Type B pancreatic cell (in vitro differentiated cells): ENCODE measurements at regions not wholly inside any gene's neighbourhood (a gene's known extent, or its start where the extent isn't known, plus 50 kb on each side); places are given as distances from the start of the nearest gene placed in this dataset.

Source experiments
- DNase-seq: peaks from one replicate; pipeline ENCODE4 v3.0.0; 2021; ENCODE audit warnings: mixed read lengths; ENCODE audit not compliant: unreplicated experiment; ENCODE audit errors: extremely low spot score
- H3K27ac Mint-ChIP-seq: 2 replicates; pipeline ENCODE4 v1.8.0; 2021; ENCODE audit warnings: mild to moderate bottlenecking, mixed read lengths
- H3K27me3 Mint-ChIP-seq: 2 replicates; pipeline ENCODE4 v1.8.0; 2021; ENCODE audit warnings: mixed read lengths
- H3K36me3 Mint-ChIP-seq: 2 replicates; pipeline ENCODE4 v1.8.0; 2021; ENCODE audit warnings: mixed read lengths
- H3K4me1 Mint-ChIP-seq: one replicate; pipeline ENCODE4 v1.8.0; 2021; ENCODE audit warnings: mixed read lengths; ENCODE audit not compliant: unreplicated experiment
- H3K4me3 Mint-ChIP-seq: 2 replicates; pipeline ENCODE4 v1.8.0; 2021; ENCODE audit warnings: mild to moderate bottlenecking, mixed read lengths
- H3K9me3 Mint-ChIP-seq: 2 replicates; pipeline ENCODE4 v1.8.0; 2021; ENCODE audit warnings: mixed read lengths
- CTCF ChIP-seq: fragments of 200-600 bp; sonication (generic); conservative IDR thresholded peaks from 2 replicates; pipeline ENCODE4 v1.5.0; 2021; ENCODE audit warnings: antibody characterized with exemption, mild to moderate bottlenecking

GRCh38 chr1:87521452-87521851 is 192.8 kb downstream of the LMO4 start:
- DNase-seq: no peak
- no peak for TF ChIP-seq CTCF
- H3K27ac Mint-ChIP-seq: no peak overlapping the region
- H3K4me1 Mint-ChIP-seq: peaks cover 31% of the 10 kb centered on the region
- no peaks in the 10 kb centered on the region for H3K36me3 Mint-ChIP-seq
- no peaks in the 10 kb centered on the region for H3K9me3 Mint-ChIP-seq
- no peak overlapping the region for H3K4me3 Mint-ChIP-seq
- H3K27me3 Mint-ChIP-seq: no peaks in the 10 kb centered on the region

- no peak for TF ChIP-seq CTCF
- peaks cover 22% of the 10 kb centered on the region for H3K4me1 Mint-ChIP-seq
- H3K27me3 Mint-ChIP-seq: no peaks in the 10 kb centered on the region
- DNase-seq: no peak
- H3K9me3 Mint-ChIP-seq: peaks cover 7% of the 10 kb centered on the region
- no peak overlapping the region for H3K27ac Mint-ChIP-seq
- no peaks in the 10 kb centered on the region for H3K36me3 Mint-ChIP-seq
- H3K4me3 Mint-ChIP-seq: no peak overlapping the region
Measured at GRCh38 chr1:87523466-87523865, 194.8 kb downstream of the LMO4 start.

- H3K27me3 Mint-ChIP-seq: no peaks in the 10 kb centered on the region
- H3K36me3 Mint-ChIP-seq: no peaks in the 10 kb centered on the region
- no peak overlapping the region for H3K27ac Mint-ChIP-seq
- H3K4me1 Mint-ChIP-seq: peaks cover 22% of the 10 kb centered on the region
- no peak for DNase-seq
- TF ChIP-seq CTCF: no peak
- peaks cover 9% of the 10 kb centered on the region for H3K9me3 Mint-ChIP-seq
- H3K4me3 Mint-ChIP-seq: peak overlapping the region; percentile 14
Measured at GRCh38 chr1:87524021-87524754, 195.5 kb downstream of the LMO4 start.

- no peak overlapping the region for H3K27ac Mint-ChIP-seq
- H3K4me1 Mint-ChIP-seq: peaks cover 22% of the 10 kb centered on the region
- no peak overlapping the region for H3K4me3 Mint-ChIP-seq
- no peaks in the 10 kb centered on the region for H3K27me3 Mint-ChIP-seq
- H3K9me3 Mint-ChIP-seq: peaks cover 13% of the 10 kb centered on the region
- no peaks in the 10 kb centered on the region for H3K36me3 Mint-ChIP-seq
- no peak for DNase-seq
- no peak for TF ChIP-seq CTCF
Measured at GRCh38 chr1:87528754-87529517, 200.3 kb downstream of the LMO4 start.

- Mint-ChIP-seq H3K36me3 (no peaks in the 10 kb centered on the region), H3K4me3 (no peak overlapping the region), H3K4me1 (peaks cover 10% of the 10 kb centered on the region), H3K27ac (no peak overlapping the region), H3K27me3 (no peaks in the 10 kb centered on the region), H3K9me3 (peaks cover 13% of the 10 kb centered on the region)
- DNase-seq: no peak
- TF ChIP-seq CTCF: no peak
Measured at GRCh38 chr1:87530042-87530807, 201.5 kb downstream of the LMO4 start.
